ENCODE measurements at regions not wholly inside any gene's neighbourhood (a gene's known extent, or its start where the extent isn't known, plus 50 kb on each side); places are given as distances from the start of the nearest gene placed in this dataset.

DNA sequence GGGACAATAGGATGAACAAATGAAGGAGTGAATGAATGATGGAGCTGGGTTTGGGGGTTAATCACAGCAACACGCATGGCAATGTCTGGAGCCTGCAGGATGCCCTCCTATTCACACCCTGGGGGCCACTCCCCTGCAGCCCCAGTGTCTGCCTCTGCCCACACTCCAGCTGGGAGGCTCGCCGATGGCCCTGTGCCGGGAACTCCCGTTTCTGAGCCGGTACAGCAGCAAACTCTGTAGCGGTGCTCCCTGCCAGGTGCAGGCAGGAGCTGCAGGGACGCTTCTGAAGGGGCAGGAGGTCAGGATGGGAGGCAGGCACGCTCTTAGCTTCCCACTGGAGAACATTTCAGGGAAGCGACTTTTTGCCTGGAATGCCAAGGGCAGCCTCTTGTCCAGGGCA is 55.4 kb upstream of the NCOR2 start:
- TF ChIP-seq, protein P1, sequence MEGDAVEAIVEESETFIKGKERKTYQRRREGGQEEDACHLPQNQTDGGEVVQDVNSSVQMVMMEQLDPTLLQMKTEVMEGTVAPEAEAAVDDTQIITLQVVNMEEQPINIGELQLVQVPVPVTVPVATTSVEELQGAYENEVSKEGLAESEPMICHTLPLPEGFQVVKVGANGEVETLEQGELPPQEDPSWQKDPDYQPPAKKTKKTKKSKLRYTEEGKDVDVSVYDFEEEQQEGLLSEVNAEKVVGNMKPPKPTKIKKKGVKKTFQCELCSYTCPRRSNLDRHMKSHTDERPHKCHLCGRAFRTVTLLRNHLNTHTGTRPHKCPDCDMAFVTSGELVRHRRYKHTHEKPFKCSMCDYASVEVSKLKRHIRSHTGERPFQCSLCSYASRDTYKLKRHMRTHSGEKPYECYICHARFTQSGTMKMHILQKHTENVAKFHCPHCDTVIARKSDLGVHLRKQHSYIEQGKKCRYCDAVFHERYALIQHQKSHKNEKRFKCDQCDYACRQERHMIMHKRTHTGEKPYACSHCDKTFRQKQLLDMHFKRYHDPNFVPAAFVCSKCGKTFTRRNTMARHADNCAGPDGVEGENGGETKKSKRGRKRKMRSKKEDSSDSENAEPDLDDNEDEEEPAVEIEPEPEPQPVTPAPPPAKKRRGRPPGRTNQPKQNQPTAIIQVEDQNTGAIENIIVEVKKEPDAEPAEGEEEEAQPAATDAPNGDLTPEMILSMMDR (IDR thresholded peaks at IDR 0.05) = no peak
- no peak for TF ChIP-seq POLR2AphosphoS5 (IDR thresholded peaks at IDR 0.05; ENCODE audit: low read depth, low read length)
- no peak for TF ChIP-seq REST (IDR thresholded peaks at IDR 0.05; ENCODE audit: insufficient read depth in 1 of 2, low read depth in 2 of 2, low read length in 1 of 2)
- no peak for TF ChIP-seq SIN3A (IDR thresholded peaks at IDR 0.05; ENCODE audit: borderline replicate concordance, insufficient read depth, low read depth, low read length)
- TF ChIP-seq TCF7L2 (IDR thresholded peaks at IDR 0.05; ENCODE audit: low read depth, low read length) = no peak

Data from Panc1 (cell line).